WTC11 (cell line): ENCODE measurements at regions not wholly inside any gene's neighbourhood (a gene's known extent, or its start where the extent isn't known, plus 50 kb on each side); places are given as distances from the start of the nearest gene placed in this dataset.

ENCODE experiments used
- CBFB ChIP-seq: sonication (generic); formaldehyde crosslinking; IDR thresholded peaks from 2 replicates; pipeline ENCODE4 v1.8.1; 2022; ENCODE audit warnings: mild to moderate bottlenecking, low read depth, missing genetic modification reagents
- CREM ChIP-seq: sonication (generic); formaldehyde crosslinking; IDR thresholded peaks from 2 replicates; pipeline ENCODE4 v1.8.1; 2022; ENCODE audit warnings: mild to moderate bottlenecking, missing genetic modification reagents, moderate library complexity
- GABPB1 ChIP-seq: sonication (generic); formaldehyde crosslinking; IDR thresholded peaks from 2 replicates; pipeline ENCODE4 v1.8.1; 2023; ENCODE audit warnings: mild to moderate bottlenecking, missing genetic modification reagents
- MXD4 ChIP-seq: fragments of 250-450 bp; sonication (Bioruptor Pico); IDR thresholded peaks from 2 replicates; pipeline ENCODE4 v1.8.0; 2021; ENCODE audit warnings: mild to moderate bottlenecking, moderate library complexity, borderline replicate concordance
- PRRX2 ChIP-seq: fragments of 250-450 bp; sonication (Bioruptor Pico); IDR thresholded peaks from 2 replicates; pipeline ENCODE4 v1.8.0; 2021; ENCODE audit warnings: mild to moderate bottlenecking
- SP1 ChIP-seq: sonication (generic); formaldehyde crosslinking; conservative IDR thresholded peaks from 2 replicates; pipeline ENCODE4 v1.8.1; 2022; ENCODE audit warnings: missing genetic modification reagents
- TP53 ChIP-seq: sonication (generic); formaldehyde crosslinking; IDR thresholded peaks from 2 replicates; pipeline ENCODE4 v1.8.1; 2023; ENCODE audit warnings: mild to moderate bottlenecking, missing genetic modification reagents
- ZNF121 ChIP-seq: sonication (generic); formaldehyde crosslinking; IDR thresholded peaks from 2 replicates; pipeline ENCODE4 v1.8.0; 2023; ENCODE audit warnings: missing genetic modification reagents
- TF ChIP-seq, protein P1 (sequence below): fragments of 200-600 bp; IDR thresholded peaks from 2 replicates; pipeline ENCODE4 v1.8.0; 2022; ENCODE audit warnings: antibody characterized with exemption
- TF ChIP-seq, protein P2 (sequence below): sonication (generic); formaldehyde crosslinking; IDR thresholded peaks from 2 replicates; pipeline ENCODE4 v1.8.1; 2023; ENCODE audit warnings: mild to moderate bottlenecking, missing genetic modification reagents, moderate library complexity
- TF ChIP-seq, protein P3 (sequence below): fragments of 250-450 bp; sonication (Bioruptor Pico); IDR thresholded peaks from 2 replicates; pipeline ENCODE4 v1.8.0; 2021; ENCODE audit warnings: mild to moderate bottlenecking
- TF ChIP-seq, protein P4 (sequence below): sonication (generic); formaldehyde crosslinking; IDR thresholded peaks from 2 replicates; pipeline ENCODE4 v1.8.0; 2022; ENCODE audit warnings: mild to moderate bottlenecking, missing genetic modification reagents

- TF ChIP-seq, protein P1, sequence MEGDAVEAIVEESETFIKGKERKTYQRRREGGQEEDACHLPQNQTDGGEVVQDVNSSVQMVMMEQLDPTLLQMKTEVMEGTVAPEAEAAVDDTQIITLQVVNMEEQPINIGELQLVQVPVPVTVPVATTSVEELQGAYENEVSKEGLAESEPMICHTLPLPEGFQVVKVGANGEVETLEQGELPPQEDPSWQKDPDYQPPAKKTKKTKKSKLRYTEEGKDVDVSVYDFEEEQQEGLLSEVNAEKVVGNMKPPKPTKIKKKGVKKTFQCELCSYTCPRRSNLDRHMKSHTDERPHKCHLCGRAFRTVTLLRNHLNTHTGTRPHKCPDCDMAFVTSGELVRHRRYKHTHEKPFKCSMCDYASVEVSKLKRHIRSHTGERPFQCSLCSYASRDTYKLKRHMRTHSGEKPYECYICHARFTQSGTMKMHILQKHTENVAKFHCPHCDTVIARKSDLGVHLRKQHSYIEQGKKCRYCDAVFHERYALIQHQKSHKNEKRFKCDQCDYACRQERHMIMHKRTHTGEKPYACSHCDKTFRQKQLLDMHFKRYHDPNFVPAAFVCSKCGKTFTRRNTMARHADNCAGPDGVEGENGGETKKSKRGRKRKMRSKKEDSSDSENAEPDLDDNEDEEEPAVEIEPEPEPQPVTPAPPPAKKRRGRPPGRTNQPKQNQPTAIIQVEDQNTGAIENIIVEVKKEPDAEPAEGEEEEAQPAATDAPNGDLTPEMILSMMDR = no peak
- TF ChIP-seq, protein P2, sequence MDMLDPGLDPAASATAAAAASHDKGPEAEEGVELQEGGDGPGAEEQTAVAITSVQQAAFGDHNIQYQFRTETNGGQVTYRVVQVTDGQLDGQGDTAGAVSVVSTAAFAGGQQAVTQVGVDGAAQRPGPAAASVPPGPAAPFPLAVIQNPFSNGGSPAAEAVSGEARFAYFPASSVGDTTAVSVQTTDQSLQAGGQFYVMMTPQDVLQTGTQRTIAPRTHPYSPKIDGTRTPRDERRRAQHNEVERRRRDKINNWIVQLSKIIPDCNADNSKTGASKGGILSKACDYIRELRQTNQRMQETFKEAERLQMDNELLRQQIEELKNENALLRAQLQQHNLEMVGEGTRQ = no peak
- TF ChIP-seq, protein P3, sequence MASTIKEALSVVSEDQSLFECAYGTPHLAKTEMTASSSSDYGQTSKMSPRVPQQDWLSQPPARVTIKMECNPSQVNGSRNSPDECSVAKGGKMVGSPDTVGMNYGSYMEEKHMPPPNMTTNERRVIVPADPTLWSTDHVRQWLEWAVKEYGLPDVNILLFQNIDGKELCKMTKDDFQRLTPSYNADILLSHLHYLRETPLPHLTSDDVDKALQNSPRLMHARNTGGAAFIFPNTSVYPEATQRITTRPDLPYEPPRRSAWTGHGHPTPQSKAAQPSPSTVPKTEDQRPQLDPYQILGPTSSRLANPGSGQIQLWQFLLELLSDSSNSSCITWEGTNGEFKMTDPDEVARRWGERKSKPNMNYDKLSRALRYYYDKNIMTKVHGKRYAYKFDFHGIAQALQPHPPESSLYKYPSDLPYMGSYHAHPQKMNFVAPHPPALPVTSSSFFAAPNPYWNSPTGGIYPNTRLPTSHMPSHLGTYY (CRISPR knock-in tag) = no peak
- TF ChIP-seq SP1 = no peak
- TF ChIP-seq ZNF121 (CRISPR knock-in tag) = no peak
- TF ChIP-seq CBFB (CRISPR knock-in tag) = no peak
- no peak for TF ChIP-seq TP53 (CRISPR knock-in tag)
- TF ChIP-seq PRRX2 (CRISPR knock-in tag) = no peak
- TF ChIP-seq, protein P4, sequence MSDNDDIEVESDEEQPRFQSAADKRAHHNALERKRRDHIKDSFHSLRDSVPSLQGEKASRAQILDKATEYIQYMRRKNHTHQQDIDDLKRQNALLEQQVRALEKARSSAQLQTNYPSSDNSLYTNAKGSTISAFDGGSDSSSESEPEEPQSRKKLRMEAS (CRISPR knock-in tag) = no peak
- TF ChIP-seq GABPB1 (CRISPR knock-in tag) = no peak
- no peak for TF ChIP-seq MXD4
- no peak for TF ChIP-seq CREM (CRISPR knock-in tag)
Measured at GRCh38 chr1:10948463-10948775, 64.0 kb upstream of the TARDBP start.
